H1 (cell line): ENCODE measurements at regions not wholly inside any gene's neighbourhood (a gene's known extent, or its start where the extent isn't known, plus 50 kb on each side); places are given as distances from the start of the nearest gene placed in this dataset.

Experiments
- CREB1 ChIP-seq: IDR thresholded peaks from 2 replicates; pipeline ENCODE4 v1.6.1; 2012; ENCODE audit warnings: inconsistent platforms
- EGR1 ChIP-seq: IDR thresholded peaks from 2 replicates; pipeline ENCODE4 v1.6.1; 2011; ENCODE audit warnings: low read depth, low read length, borderline replicate concordance
- GABPA ChIP-seq: IDR thresholded peaks from 2 replicates; pipeline ENCODE4 v1.6.1; 2011; ENCODE audit warnings: mild to moderate bottlenecking, low read length, moderate library complexity, borderline replicate concordance; ENCODE audit not compliant: insufficient read depth
- POLR2AphosphoS5 ChIP-seq: IDR thresholded peaks from 2 replicates; pipeline ENCODE4 v1.6.1; 2011; ENCODE audit warnings: low read depth, low read length
- RNF2 ChIP-seq: fragments of 200-900, 300-1000 bp; sonication (generic); IDR thresholded peaks from 2 replicates; pipeline ENCODE4 v1.7.1; 2016; ENCODE audit warnings: borderline replicate concordance, low read depth, mild to moderate bottlenecking, antibody characterized with exemption, low read length; ENCODE audit not compliant: poor library complexity, severe bottlenecking; ENCODE audit errors: missing control alignments
- SUZ12 ChIP-seq: fragments of 200-600 bp; sonication (generic); IDR thresholded peaks from 2 replicates; pipeline ENCODE4 v1.6.1; 2012; ENCODE audit warnings: mild to moderate bottlenecking, inconsistent platforms, low read length, moderate library complexity, mixed read lengths
- TF ChIP-seq, protein P1 (sequence below): IDR thresholded peaks from 2 replicates; pipeline ENCODE4 v1.6.1; 2012; ENCODE audit warnings: inconsistent platforms
- TF ChIP-seq, protein P2 (sequence below), 3 experiments: IDR thresholded peaks; 1 replicate in 2 of 3; 2 replicates in 1 of 3; pipeline versions ENCODE4 v1.5.1 to v1.6.1; 2011; ENCODE audit warnings: low read length in 3 of 3, mild to moderate bottlenecking in 3 of 3, inconsistent platforms in 2 of 3, low read depth in 1 of 3, moderate library complexity in 1 of 3; ENCODE audit not compliant: insufficient read depth in 1 of 3; ENCODE audit errors: control extremely low read depth in 1 of 3

DNA sequence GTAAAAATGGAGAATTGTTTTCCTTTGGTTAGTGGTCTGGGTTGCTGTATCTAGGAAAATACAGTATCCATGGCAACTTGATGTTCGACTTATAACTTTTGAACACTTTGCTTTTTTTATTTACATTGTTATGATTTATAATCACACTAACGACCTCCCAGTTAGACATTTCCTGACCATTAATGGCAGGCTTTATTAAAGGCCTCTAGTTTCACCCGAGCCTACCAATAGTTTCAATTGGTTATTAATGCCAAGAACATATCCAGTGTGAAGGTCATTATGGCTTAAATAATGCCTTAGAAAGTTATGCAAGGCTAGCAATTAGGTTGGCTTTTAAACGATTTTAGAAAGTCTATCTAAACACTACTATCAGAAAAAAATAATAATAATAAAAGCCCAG lies 452.0 kb downstream of the DMRTA1 start:
- TF ChIP-seq, protein P1, sequence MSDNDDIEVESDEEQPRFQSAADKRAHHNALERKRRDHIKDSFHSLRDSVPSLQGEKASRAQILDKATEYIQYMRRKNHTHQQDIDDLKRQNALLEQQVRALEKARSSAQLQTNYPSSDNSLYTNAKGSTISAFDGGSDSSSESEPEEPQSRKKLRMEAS, result no peak
- TF ChIP-seq POLR2AphosphoS5 (no peak), CREB1 (no peak), GABPA (no peak), SUZ12 (no peak), RNF2 (no peak), EGR1 (no peak)
- TF ChIP-seq, protein P2, sequence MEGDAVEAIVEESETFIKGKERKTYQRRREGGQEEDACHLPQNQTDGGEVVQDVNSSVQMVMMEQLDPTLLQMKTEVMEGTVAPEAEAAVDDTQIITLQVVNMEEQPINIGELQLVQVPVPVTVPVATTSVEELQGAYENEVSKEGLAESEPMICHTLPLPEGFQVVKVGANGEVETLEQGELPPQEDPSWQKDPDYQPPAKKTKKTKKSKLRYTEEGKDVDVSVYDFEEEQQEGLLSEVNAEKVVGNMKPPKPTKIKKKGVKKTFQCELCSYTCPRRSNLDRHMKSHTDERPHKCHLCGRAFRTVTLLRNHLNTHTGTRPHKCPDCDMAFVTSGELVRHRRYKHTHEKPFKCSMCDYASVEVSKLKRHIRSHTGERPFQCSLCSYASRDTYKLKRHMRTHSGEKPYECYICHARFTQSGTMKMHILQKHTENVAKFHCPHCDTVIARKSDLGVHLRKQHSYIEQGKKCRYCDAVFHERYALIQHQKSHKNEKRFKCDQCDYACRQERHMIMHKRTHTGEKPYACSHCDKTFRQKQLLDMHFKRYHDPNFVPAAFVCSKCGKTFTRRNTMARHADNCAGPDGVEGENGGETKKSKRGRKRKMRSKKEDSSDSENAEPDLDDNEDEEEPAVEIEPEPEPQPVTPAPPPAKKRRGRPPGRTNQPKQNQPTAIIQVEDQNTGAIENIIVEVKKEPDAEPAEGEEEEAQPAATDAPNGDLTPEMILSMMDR (IDR thresholded peaks at IDR 0.05; ENCODE audit: control extremely low read depth in 1 of 3, insufficient read depth in 1 of 3, low read depth in 1 of 3, low read length in 3 of 3), result no peak
